ENCODE measurements at regions not wholly inside any gene's neighbourhood (a gene's known extent, or its start where the extent isn't known, plus 50 kb on each side); places are given as distances from the start of the nearest gene placed in this dataset.

DNA sequence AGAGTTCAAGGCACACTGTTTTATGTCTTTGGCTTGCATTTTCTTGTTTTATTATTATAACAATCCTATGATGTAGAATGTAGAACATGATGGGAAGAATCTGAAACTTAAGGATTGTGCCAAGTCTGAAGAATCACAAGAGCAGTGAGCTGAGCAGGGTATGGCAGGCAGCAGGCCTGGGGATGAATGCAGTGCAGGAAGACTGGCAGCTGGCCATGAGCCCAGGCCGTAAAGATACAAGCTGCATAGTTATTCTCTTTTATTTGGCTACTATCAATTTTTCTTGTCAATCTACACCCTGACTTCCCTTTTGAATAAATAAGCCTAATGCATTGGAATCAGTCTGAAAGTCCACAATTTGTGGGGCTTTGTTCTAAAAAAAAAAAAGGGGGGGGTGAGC, 89.6 kb upstream of the ARPP21 start:
- DNase-seq (ENCODE audit: low read depth) = no peak
- TF ChIP-seq, protein P1, sequence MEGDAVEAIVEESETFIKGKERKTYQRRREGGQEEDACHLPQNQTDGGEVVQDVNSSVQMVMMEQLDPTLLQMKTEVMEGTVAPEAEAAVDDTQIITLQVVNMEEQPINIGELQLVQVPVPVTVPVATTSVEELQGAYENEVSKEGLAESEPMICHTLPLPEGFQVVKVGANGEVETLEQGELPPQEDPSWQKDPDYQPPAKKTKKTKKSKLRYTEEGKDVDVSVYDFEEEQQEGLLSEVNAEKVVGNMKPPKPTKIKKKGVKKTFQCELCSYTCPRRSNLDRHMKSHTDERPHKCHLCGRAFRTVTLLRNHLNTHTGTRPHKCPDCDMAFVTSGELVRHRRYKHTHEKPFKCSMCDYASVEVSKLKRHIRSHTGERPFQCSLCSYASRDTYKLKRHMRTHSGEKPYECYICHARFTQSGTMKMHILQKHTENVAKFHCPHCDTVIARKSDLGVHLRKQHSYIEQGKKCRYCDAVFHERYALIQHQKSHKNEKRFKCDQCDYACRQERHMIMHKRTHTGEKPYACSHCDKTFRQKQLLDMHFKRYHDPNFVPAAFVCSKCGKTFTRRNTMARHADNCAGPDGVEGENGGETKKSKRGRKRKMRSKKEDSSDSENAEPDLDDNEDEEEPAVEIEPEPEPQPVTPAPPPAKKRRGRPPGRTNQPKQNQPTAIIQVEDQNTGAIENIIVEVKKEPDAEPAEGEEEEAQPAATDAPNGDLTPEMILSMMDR (IDR thresholded peaks at IDR 0.05; ENCODE audit: low read depth, low read length, missing control alignments) = no peak
- H3K4me3 ChIP-seq (ENCODE audit: low read depth, low read length) = no peak overlapping the region

DNA sequence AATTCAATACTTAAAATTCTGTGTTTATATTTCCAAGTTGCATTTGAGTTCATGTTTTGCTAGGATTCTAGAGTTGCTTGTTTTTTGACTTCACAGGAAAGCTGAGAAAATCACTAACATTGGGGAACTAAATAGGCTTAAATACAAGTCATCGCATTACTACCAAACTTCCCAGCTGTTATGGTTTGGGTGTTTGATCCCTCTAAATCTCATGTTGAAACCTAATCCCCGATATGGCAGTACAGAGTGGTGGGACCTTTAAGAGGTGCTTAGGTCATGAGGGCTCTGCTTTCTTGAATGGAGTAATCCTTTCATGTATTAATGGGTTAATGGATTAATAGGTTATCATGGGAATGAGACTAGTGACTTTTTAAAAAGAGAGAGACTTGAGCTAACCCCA, 77.2 kb upstream of the ARPP21 start:
- H3K4me3 ChIP-seq (ENCODE audit: low read depth, low read length) = no peak overlapping the region
- TF ChIP-seq, protein P1 (IDR thresholded peaks at IDR 0.05; ENCODE audit: low read depth, low read length, missing control alignments) = no peak
- DNase-seq (ENCODE audit: low read depth) = no peak

DNA sequence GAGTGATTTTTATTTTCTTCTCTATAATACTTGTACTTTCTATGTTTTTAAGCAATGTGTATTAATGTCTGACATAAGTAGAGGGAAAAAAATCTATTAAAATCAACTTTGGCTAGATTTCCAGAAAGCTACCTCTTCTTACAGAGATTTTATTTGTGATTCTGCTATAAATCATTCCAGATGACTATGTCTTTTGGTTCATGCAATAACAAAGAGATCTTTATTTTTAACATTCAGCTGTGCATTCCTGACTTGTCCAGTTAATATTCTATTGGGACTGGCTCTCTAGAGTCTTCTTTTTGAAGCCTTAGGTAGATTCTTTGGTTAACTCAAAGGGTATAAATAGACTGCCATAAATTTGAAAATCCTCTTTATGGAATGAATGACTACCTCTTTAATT, 74.3 kb upstream of the ARPP21 start:
- TF ChIP-seq, protein P1 (IDR thresholded peaks at IDR 0.05; ENCODE audit: low read depth, low read length, missing control alignments) = no peak
- H3K4me3 ChIP-seq (ENCODE audit: low read depth, low read length) = no peak overlapping the region
- DNase-seq (ENCODE audit: low read depth) = no peak

All from GM12864 (cell line).